WTC11 (cell line): ENCODE measurements at regions not wholly inside any gene's neighbourhood (a gene's known extent, or its start where the extent isn't known, plus 50 kb on each side); places are given as distances from the start of the nearest gene placed in this dataset.

Experiments used
- ATAC-seq: fragments of 200-7000 bp; cut with Tn5 transposase; 2 replicates; pipeline ENCODE4 v1.10.0; 2021; ENCODE audit warnings: mild to moderate bottlenecking, moderate library complexity
- CTCF ChIA-PET: fragments of 300-600 bp; sonication (Branson Sonifier 250); formaldehyde crosslinking; loops from one replicate; lab custom pipeline; 2021; ENCODE audit warnings: antibody characterized with exemption; lab: Charles Lee
- POLR2A ChIA-PET: fragments of 350-600 bp; sonication (Branson Sonifier 250); formaldehyde crosslinking; loops from one replicate; lab custom pipeline; 2021; ENCODE audit warnings: antibody characterized with exemption; lab: Charles Lee
- DNase-seq: peaks from one replicate; pipeline ENCODE4 v3.0.0; 2021; ENCODE audit warnings: low spot score
- H3K27ac Mint-ChIP-seq: 2 replicates; pipeline ENCODE4 v1.8.0; 2021; ENCODE audit warnings: mixed read lengths
- H3K27me3 Mint-ChIP-seq: 2 replicates; pipeline ENCODE4 v1.8.0; 2021; ENCODE audit warnings: low read depth, mild to moderate bottlenecking, moderate library complexity, mixed read lengths
- H3K36me3 Mint-ChIP-seq: 2 replicates; pipeline ENCODE4 v1.8.0; 2021; ENCODE audit warnings: mixed read lengths
- H3K4me1 Mint-ChIP-seq: 2 replicates; pipeline ENCODE4 v1.8.0; 2022; ENCODE audit warnings: mixed read lengths
- H3K4me3 Mint-ChIP-seq: 2 replicates; pipeline ENCODE4 v1.8.0; 2021; ENCODE audit warnings: mild to moderate bottlenecking, moderate library complexity, mixed read lengths
- H3K9me3 Mint-ChIP-seq: 2 replicates; pipeline ENCODE4 v1.8.0; 2021; ENCODE audit warnings: mixed read lengths
- ATF6 ChIP-seq: sonication (generic); formaldehyde crosslinking; IDR thresholded peaks from 2 replicates; pipeline ENCODE4 v1.8.1; 2023; ENCODE audit warnings: mild to moderate bottlenecking, missing genetic modification reagents
- CDX4 ChIP-seq: fragments of 250-450 bp; sonication (Bioruptor Pico); IDR thresholded peaks from 2 replicates; pipeline ENCODE4 v1.9.0; 2021; ENCODE audit warnings: moderate library complexity, mild to moderate bottlenecking, inconsistent platforms, borderline replicate concordance
- E2F5 ChIP-seq: sonication (generic); formaldehyde crosslinking; IDR thresholded peaks from 2 replicates; pipeline ENCODE4 v1.8.1; 2022; ENCODE audit warnings: mild to moderate bottlenecking, moderate library complexity, missing genetic modification reagents
- EMX1 ChIP-seq: fragments of 250-450 bp; sonication (Bioruptor Pico); IDR thresholded peaks from 2 replicates; pipeline ENCODE4 v1.8.0; 2021; ENCODE audit warnings: mild to moderate bottlenecking
- ESRRA ChIP-seq: sonication (generic); formaldehyde crosslinking; IDR thresholded peaks from 2 replicates; pipeline ENCODE4 v1.8.1; 2022; ENCODE audit warnings: mild to moderate bottlenecking, missing genetic modification reagents, borderline replicate concordance
- FOXJ3 ChIP-seq: sonication (generic); formaldehyde crosslinking; IDR thresholded peaks from 2 replicates; pipeline ENCODE4 v1.9.0; 2021; ENCODE audit warnings: missing genetic modification reagents, mild to moderate bottlenecking, borderline replicate concordance
- GABPB1 ChIP-seq: sonication (generic); formaldehyde crosslinking; IDR thresholded peaks from 2 replicates; pipeline ENCODE4 v1.8.1; 2023; ENCODE audit warnings: mild to moderate bottlenecking, missing genetic modification reagents
- GTF2I ChIP-seq: fragments of 250-450 bp; sonication (Bioruptor Pico); conservative IDR thresholded peaks from 2 replicates; pipeline ENCODE4 v1.4.0; 2021; ENCODE audit warnings: mild to moderate bottlenecking
- HMGXB4 ChIP-seq: sonication (generic); formaldehyde crosslinking; IDR thresholded peaks from 2 replicates; pipeline ENCODE4 v1.8.1; 2023; ENCODE audit warnings: mild to moderate bottlenecking, moderate library complexity, missing genetic modification reagents
- JAZF1 ChIP-seq: fragments of 250-450 bp; sonication (Bioruptor Pico); IDR thresholded peaks from 2 replicates; pipeline ENCODE4 v1.9.0; 2021; ENCODE audit warnings: moderate library complexity, mild to moderate bottlenecking, inconsistent platforms
- MYBL2 ChIP-seq: sonication (generic); formaldehyde crosslinking; IDR thresholded peaks from 2 replicates; pipeline ENCODE4 v1.8.1; 2023; ENCODE audit warnings: mild to moderate bottlenecking, moderate library complexity, missing genetic modification reagents
- NFATC4 ChIP-seq: fragments of 250-450 bp; sonication (Bioruptor Pico); IDR thresholded peaks from 2 replicates; pipeline ENCODE4 v1.9.0; 2021; ENCODE audit warnings: mild to moderate bottlenecking
- NFE2L1 ChIP-seq: sonication (generic); formaldehyde crosslinking; IDR thresholded peaks from 2 replicates; pipeline ENCODE4 v1.8.1; 2023; ENCODE audit warnings: missing genetic modification reagents
- OVOL2 ChIP-seq: fragments of 250-450 bp; sonication (Bioruptor Pico); IDR thresholded peaks from 2 replicates; pipeline ENCODE4 v1.9.0; 2021; ENCODE audit warnings: mild to moderate bottlenecking, borderline replicate concordance
- RELA ChIP-seq: sonication (generic); formaldehyde crosslinking; IDR thresholded peaks from 2 replicates; pipeline ENCODE4 v1.8.1; 2022; ENCODE audit warnings: missing genetic modification reagents, mild to moderate bottlenecking, borderline replicate concordance
- SOX15 ChIP-seq: fragments of 250-450 bp; sonication (Bioruptor Pico); IDR thresholded peaks from 2 replicates; pipeline ENCODE4 v1.9.0; 2021; ENCODE audit warnings: mild to moderate bottlenecking
- TP53 ChIP-seq: sonication (generic); formaldehyde crosslinking; IDR thresholded peaks from 2 replicates; pipeline ENCODE4 v1.8.1; 2023; ENCODE audit warnings: mild to moderate bottlenecking, missing genetic modification reagents
- USF2 ChIP-seq: sonication (generic); formaldehyde crosslinking; IDR thresholded peaks from 2 replicates; pipeline ENCODE4 v1.8.1; 2023; ENCODE audit warnings: mild to moderate bottlenecking, missing genetic modification reagents, moderate library complexity
- ZBTB21 ChIP-seq: sonication (generic); formaldehyde crosslinking; IDR thresholded peaks from 2 replicates; pipeline ENCODE4 v1.8.1; 2023; ENCODE audit warnings: mild to moderate bottlenecking, missing genetic modification reagents, borderline replicate concordance
- ZMAT4 ChIP-seq: fragments of 250-450 bp; sonication (Bioruptor Pico); IDR thresholded peaks from 2 replicates; pipeline ENCODE4 v1.9.0; 2021; ENCODE audit warnings: mild to moderate bottlenecking
- ZNF317 ChIP-seq: sonication (generic); formaldehyde crosslinking; IDR thresholded peaks from 2 replicates; pipeline ENCODE4 v1.8.1; 2023; ENCODE audit warnings: low read depth, mild to moderate bottlenecking, moderate library complexity, missing genetic modification reagents, borderline replicate concordance
- ZNF396 ChIP-seq: fragments of 250-450 bp; sonication (Bioruptor Pico); IDR thresholded peaks from 2 replicates; pipeline ENCODE4 v1.8.0; 2021; ENCODE audit warnings: mild to moderate bottlenecking, moderate library complexity, borderline replicate concordance
- ZNF416 ChIP-seq: fragments of 250-450 bp; sonication (Bioruptor Pico); IDR thresholded peaks from 2 replicates; pipeline ENCODE4 v1.9.0; 2021; ENCODE audit warnings: mild to moderate bottlenecking, inconsistent platforms
- ZNF423 ChIP-seq: fragments of 250-450 bp; sonication (Bioruptor Pico); IDR thresholded peaks from 2 replicates; pipeline ENCODE4 v2.1.2; 2022; ENCODE audit warnings: mild to moderate bottlenecking, moderate library complexity
- ZSCAN18 ChIP-seq: fragments of 250-450 bp; sonication (Bioruptor Pico); IDR thresholded peaks from 2 replicates; pipeline ENCODE4 v2.1.2; 2022; ENCODE audit warnings: mild to moderate bottlenecking, moderate library complexity

- TF ChIP-seq ZMAT4 (no peak), FOXJ3 (CRISPR knock-in tag) (no peak), E2F5 (CRISPR knock-in tag) (no peak), GABPB1 (CRISPR knock-in tag) (no peak), USF2 (CRISPR knock-in tag) (no peak), GTF2I (no peak), ZNF396 (no peak), ZSCAN18 (no peak), ZBTB21 (CRISPR knock-in tag) (no peak), ZNF317 (CRISPR knock-in tag) (no peak)
- TF ChIP-seq, all 79 proteins: peak for 0
These were observed 491.3 kb downstream of the GLRX3 start (continued) for GRCh38 chr10:130627346-130628045.

- DNase-seq = no peak
These were observed 493.9 kb downstream of the GLRX3 start for GRCh38 chr10:130630135-130630534.

More at GRCh38 chr10:130630135-130630534, 493.9 kb downstream of the GLRX3 start:
- no peak for ATAC-seq
- Mint-ChIP-seq H3K27me3 (peaks cover 8% of the 10 kb centered on the region; the same call in 1 of the 2 replicates), H3K36me3 (peaks cover 75% of the 10 kb centered on the region), H3K9me3 (peaks cover 90% of the 10 kb centered on the region), H3K27ac (no peak overlapping the region), H3K4me1 (no peaks in the 10 kb centered on the region), H3K4me3 (no peak overlapping the region)
- POLR2A ChIA-PET = no interaction called here
- TF ChIP-seq NFE2L1 (CRISPR knock-in tag) = no peak
- TF ChIP-seq GABPB1 (CRISPR knock-in tag) = no peak
- no peak for TF ChIP-seq ZNF423 (CRISPR knock-in tag)
- no peak for TF ChIP-seq ZMAT4
- no peak for TF ChIP-seq OVOL2
- TF ChIP-seq TP53 (CRISPR knock-in tag) = no peak
- TF ChIP-seq EMX1 (CRISPR knock-in tag) = no peak
- no peak for TF ChIP-seq CDX4 (CRISPR knock-in tag)
- TF ChIP-seq MYBL2 = no peak
- no peak for TF ChIP-seq ESRRA
- TF ChIP-seq NFATC4 (CRISPR knock-in tag) = no peak
- TF ChIP-seq SOX15 = no peak
- no peak for TF ChIP-seq JAZF1 (CRISPR knock-in tag)
- TF ChIP-seq ATF6 (CRISPR knock-in tag) = no peak
- no peak for TF ChIP-seq FOXJ3 (CRISPR knock-in tag)
- no peak for TF ChIP-seq RELA (CRISPR knock-in tag)
- TF ChIP-seq USF2 (CRISPR knock-in tag) = no peak
- no peak for TF ChIP-seq HMGXB4 (CRISPR knock-in tag)
- TF ChIP-seq ZNF416 (CRISPR knock-in tag) = no peak
- CTCF ChIA-PET = no interaction called here
